HEK293 (cell line): ENCODE measurements at regions not wholly inside any gene's neighbourhood (a gene's known extent, or its start where the extent isn't known, plus 50 kb on each side); places are given as distances from the start of the nearest gene placed in this dataset.

Experiments used
- CTCF ChIA-PET: fragments of 350-600 bp; formaldehyde crosslinking; extraction: SDS; loops from one replicate; lab custom pipeline; 2021; ENCODE audit warnings: antibody characterized with exemption; lab: Yijun Ruan, JAX
- POLR2A ChIA-PET: fragments of 300-600 bp; formaldehyde crosslinking; extraction: SDS; loops from one replicate; lab custom pipeline; 2020; ENCODE audit warnings: antibody characterized with exemption, inconsistent platforms; lab: Yijun Ruan, JAX
- H3K27ac ChIP-seq: fragments of 200-500 bp; sonication (Bioruptor generic); 2 replicates; pipeline ENCODE4 v1.5.1; 2014; ENCODE audit warnings: low read depth, low read length, control low read depth, inconsistent platforms; ENCODE audit errors: extremely low read depth
- H3K36me3 ChIP-seq, 2 experiments: fragments of 200-500 bp in 1 of 2; sonication (Bioruptor generic) in 1 of 2; 1 replicate in 1 of 2; 2 replicates in 1 of 2; pipeline ENCODE4 v1.5.1; 2014 to 2017; ENCODE audit warnings: inconsistent platforms in 2 of 2, low read length in 2 of 2; ENCODE audit not compliant: control insufficient read depth in 2 of 2, insufficient read depth in 1 of 2
- H3K4me1 ChIP-seq: fragments of 200-500 bp; sonication (Bioruptor generic); 2 replicates; pipeline ENCODE4 v1.5.1; 2014; ENCODE audit warnings: mild to moderate bottlenecking, low read length, inconsistent platforms; ENCODE audit not compliant: control insufficient read depth, insufficient read depth
- H3K4me3 ChIP-seq: 2 replicates; pipeline ENCODE4 v1.5.1; 2011; ENCODE audit warnings: low read depth, mild to moderate bottlenecking, control low read depth, low read length, moderate library complexity
- H3K9me3 ChIP-seq: fragments of 200-500 bp; sonication (Bioruptor generic); 2 replicates; pipeline ENCODE4 v1.5.1; 2014; ENCODE audit warnings: low read depth, low read length, inconsistent platforms; ENCODE audit not compliant: control insufficient read depth, insufficient read depth
- GFI1B ChIP-seq: fragments of 450-650 bp; formaldehyde crosslinking; IDR thresholded peaks from 2 replicates; pipeline ENCODE4 v1.5.1; 2016; ENCODE audit warnings: missing biosample characterization, missing genetic modification characterization
- KLF7 ChIP-seq: fragments of 450-650 bp; formaldehyde crosslinking; IDR thresholded peaks from 2 replicates; pipeline ENCODE4 v1.5.1; 2016; ENCODE audit warnings: missing biosample characterization, missing genetic modification characterization, borderline replicate concordance
- ZFHX2 ChIP-seq: fragments of 450-650 bp; formaldehyde crosslinking; conservative IDR thresholded peaks from 2 replicates; pipeline ENCODE4 v1.5.1; 2016; ENCODE audit warnings: missing biosample characterization, missing genetic modification characterization
- ZFP3 ChIP-seq: fragments of 450-650 bp; formaldehyde crosslinking; IDR thresholded peaks from 2 replicates; pipeline ENCODE4 v1.5.1; 2016; ENCODE audit warnings: low read depth, missing biosample characterization, missing genetic modification characterization
- ZFP41 ChIP-seq: fragments of 450-650 bp; formaldehyde crosslinking; IDR thresholded peaks from 2 replicates; pipeline ENCODE4 v1.5.1; 2016; ENCODE audit warnings: missing biosample characterization, missing genetic modification characterization, borderline replicate concordance
- ZNF121 ChIP-seq: fragments of 450-650 bp; formaldehyde crosslinking; IDR thresholded peaks from 2 replicates; pipeline ENCODE4 v1.5.1; 2016; ENCODE audit warnings: missing biosample characterization, missing genetic modification characterization
- ZNF223 ChIP-seq: fragments of 450-650 bp; formaldehyde crosslinking; IDR thresholded peaks from 2 replicates; pipeline ENCODE4 v1.5.1; 2016; ENCODE audit warnings: missing biosample characterization, missing genetic modification characterization
- ZNF274 ChIP-seq, 2 experiments: fragments of 200-500 bp in 1 of 2; fragments of 450-650 bp in 1 of 2; sonication (Bioruptor generic) in 1 of 2; formaldehyde crosslinking in 1 of 2; IDR thresholded peaks; 2 replicates each; pipeline versions ENCODE4 v1.5.1 to v1.6.1; 2014 to 2016; ENCODE audit warnings: borderline replicate concordance in 1 of 2, inconsistent platforms in 1 of 2, low read length in 1 of 2, missing biosample characterization in 1 of 2, missing genetic modification characterization in 1 of 2
- ZNF394 ChIP-seq: fragments of 450-650 bp; formaldehyde crosslinking; IDR thresholded peaks from 2 replicates; pipeline ENCODE4 v1.5.1; 2016; ENCODE audit warnings: missing biosample characterization, missing genetic modification characterization, mild to moderate bottlenecking, moderate library complexity, borderline replicate concordance
- ZNF449 ChIP-seq: fragments of 450-650 bp; formaldehyde crosslinking; IDR thresholded peaks from 2 replicates; pipeline ENCODE4 v1.5.1; 2017; ENCODE audit warnings: missing biosample characterization, mild to moderate bottlenecking, missing genetic modification characterization, moderate library complexity
- ZNF510 ChIP-seq: fragments of 450-650 bp; formaldehyde crosslinking; IDR thresholded peaks from 2 replicates; pipeline ENCODE4 v1.5.1; 2018; ENCODE audit warnings: mild to moderate bottlenecking, missing genetic modification characterization, missing biosample characterization; ENCODE audit not compliant: insufficient replicate concordance
- ZNF561 ChIP-seq: fragments of 450-650 bp; IDR thresholded peaks from 2 replicates; pipeline ENCODE4 v1.5.1; 2018; ENCODE audit warnings: missing biosample characterization, missing genetic modification characterization, borderline replicate concordance
- ZNF626 ChIP-seq: fragments of 450-650 bp; sonication (Bioruptor Pico); formaldehyde crosslinking; IDR thresholded peaks from 2 replicates; pipeline ENCODE4 v1.5.1; 2018; ENCODE audit warnings: missing biosample characterization, missing genetic modification characterization, inconsistent platforms
- ZNF629 ChIP-seq: fragments of 450-650 bp; formaldehyde crosslinking; IDR thresholded peaks from 2 replicates; pipeline ENCODE4 v1.5.1; 2017; ENCODE audit warnings: missing biosample characterization, missing genetic modification characterization
- ZXDB ChIP-seq: fragments of 450-650 bp; formaldehyde crosslinking; IDR thresholded peaks from 2 replicates; pipeline ENCODE4 v1.5.1; 2016; ENCODE audit warnings: missing biosample characterization, missing genetic modification characterization
- TF ChIP-seq, protein P1 (sequence below): fragments of 450-650 bp; formaldehyde crosslinking; conservative IDR thresholded peaks from 2 replicates; pipeline ENCODE4 v1.5.1; 2016; ENCODE audit warnings: low read depth, missing biosample characterization, missing genetic modification characterization
- TF ChIP-seq, protein P2 (sequence below): fragments of 450-650 bp; formaldehyde crosslinking; IDR thresholded peaks from 2 replicates; pipeline ENCODE4 v1.5.1; 2016; ENCODE audit warnings: missing biosample characterization, missing genetic modification characterization

GRCh38 chr2:236867441-236868260 is 218.0 kb upstream of the COPS8 start:
- no peaks in the 10 kb centered on the region for H3K9me3 ChIP-seq
- no peak overlapping the region for H3K27ac ChIP-seq
- POLR2A ChIA-PET, result no interaction called here
- no peak overlapping the region for H3K4me3 ChIP-seq
- CTCF ChIA-PET, result no interaction called here
- H3K4me1 ChIP-seq, result no peaks in the 10 kb centered on the region
- no peaks in the 10 kb centered on the region for H3K36me3 ChIP-seq
- TF ChIP-seq ZNF223 (tag by site-specific recombination) (no peak), KLF7 (tag by site-specific recombination) (no peak), ZFHX2 (tag by site-specific recombination) (no peak), ZNF394 (no peak), ZXDB (tag by site-specific recombination) (no peak), ZFP3 (tag by site-specific recombination) (no peak), ZNF274 (IDR thresholded peaks at IDR 0.05; ENCODE audit: low read length) (no peak), ZNF274 (tag by site-specific recombination; IDR thresholded peaks at IDR 0.05; ENCODE audit: borderline replicate concordance) (no peak), ZNF561 (no peak), GFI1B (tag by site-specific recombination) (no peak), ZNF510 (tag by site-specific recombination) (no peak), ZNF626 (no peak), ZNF121 (tag by site-specific recombination) (no peak), ZFP41 (no peak), ZNF449 (tag by site-specific recombination) (no peak), ZNF629 (tag by site-specific recombination) (no peak)
- TF ChIP-seq, protein P1, sequence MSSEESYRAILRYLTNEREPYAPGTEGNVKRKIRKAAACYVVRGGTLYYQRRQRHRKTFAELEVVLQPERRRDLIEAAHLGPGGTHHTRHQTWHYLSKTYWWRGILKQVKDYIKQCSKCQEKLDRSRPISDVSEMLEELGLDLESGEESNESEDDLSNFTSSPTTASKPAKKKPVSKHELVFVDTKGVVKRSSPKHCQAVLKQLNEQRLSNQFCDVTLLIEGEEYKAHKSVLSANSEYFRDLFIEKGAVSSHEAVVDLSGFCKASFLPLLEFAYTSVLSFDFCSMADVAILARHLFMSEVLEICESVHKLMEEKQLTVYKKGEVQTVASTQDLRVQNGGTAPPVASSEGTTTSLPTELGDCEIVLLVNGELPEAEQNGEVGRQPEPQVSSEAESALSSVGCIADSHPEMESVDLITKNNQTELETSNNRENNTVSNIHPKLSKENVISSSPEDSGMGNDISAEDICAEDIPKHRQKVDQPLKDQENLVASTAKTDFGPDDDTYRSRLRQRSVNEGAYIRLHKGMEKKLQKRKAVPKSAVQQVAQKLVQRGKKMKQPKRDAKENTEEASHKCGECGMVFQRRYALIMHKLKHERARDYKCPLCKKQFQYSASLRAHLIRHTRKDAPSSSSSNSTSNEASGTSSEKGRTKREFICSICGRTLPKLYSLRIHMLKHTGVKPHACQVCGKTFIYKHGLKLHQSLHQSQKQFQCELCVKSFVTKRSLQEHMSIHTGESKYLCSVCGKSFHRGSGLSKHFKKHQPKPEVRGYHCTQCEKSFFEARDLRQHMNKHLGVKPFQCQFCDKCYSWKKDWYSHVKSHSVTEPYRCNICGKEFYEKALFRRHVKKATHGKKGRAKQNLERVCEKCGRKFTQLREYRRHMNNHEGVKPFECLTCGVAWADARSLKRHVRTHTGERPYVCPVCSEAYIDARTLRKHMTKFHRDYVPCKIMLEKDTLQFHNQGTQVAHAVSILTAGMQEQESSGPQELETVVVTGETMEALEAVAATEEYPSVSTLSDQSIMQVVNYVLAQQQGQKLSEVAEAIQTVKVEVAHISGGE (tag by site-specific recombination), result no peak
- TF ChIP-seq, protein P2, sequence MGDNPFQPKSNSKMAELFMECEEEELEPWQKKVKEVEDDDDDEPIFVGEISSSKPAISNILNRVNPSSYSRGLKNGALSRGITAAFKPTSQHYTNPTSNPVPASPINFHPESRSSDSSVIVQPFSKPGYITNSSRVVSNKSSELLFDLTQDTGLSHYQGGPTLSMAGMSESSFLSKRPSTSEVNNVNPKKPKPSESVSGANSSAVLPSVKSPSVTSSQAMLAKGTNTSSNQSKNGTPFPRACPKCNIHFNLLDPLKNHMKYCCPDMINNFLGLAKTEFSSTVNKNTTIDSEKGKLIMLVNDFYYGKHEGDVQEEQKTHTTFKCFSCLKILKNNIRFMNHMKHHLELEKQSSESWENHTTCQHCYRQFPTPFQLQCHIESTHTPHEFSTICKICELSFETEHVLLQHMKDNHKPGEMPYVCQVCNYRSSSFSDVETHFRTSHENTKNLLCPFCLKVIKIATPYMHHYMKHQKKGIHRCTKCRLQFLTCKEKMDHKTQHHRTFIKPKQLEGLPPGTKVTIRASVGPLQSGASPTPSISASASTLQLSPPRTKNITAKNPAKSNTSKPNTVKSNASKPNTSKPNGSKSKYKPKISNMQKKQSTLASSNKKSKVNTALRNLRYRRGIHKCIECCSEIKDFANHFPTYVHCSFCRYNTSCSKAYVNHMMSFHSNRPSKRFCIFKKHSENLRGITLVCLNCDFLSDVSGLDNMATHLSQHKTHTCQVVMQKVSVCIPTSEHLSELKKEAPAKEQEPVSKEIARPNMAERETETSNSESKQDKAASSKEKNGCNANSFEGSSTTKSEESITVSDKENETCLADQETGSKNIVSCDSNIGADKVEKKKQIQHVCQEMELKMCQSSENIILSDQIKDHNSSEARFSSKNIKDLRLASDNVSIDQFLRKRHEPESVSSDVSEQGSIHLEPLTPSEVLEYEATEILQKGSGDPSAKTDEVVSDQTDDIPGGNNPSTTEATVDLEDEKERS (tag by site-specific recombination), result no peak
